ENCODE measurements at regions not wholly inside any gene's neighbourhood (a gene's known extent, or its start where the extent isn't known, plus 50 kb on each side); places are given as distances from the start of the nearest gene placed in this dataset.

DNA sequence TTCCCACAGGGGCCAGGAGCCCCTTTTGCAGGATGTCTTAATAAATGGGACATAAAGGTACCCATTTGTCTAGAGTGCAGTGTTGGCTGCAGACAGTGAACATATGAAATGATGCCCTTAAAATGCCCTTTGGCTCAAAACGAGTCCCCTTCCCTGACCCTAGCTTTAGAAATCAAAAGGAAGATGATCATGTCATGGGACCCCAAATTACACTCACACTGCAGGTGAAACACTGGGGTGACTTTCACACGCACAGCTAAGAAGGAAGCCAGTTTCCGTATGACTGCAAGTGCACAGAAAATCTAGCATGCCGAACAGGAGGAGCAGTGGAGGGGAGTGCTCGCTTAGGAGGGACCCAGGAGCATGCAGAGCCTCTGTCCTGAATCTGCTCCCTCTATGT is 154.5 kb upstream of the KLF14 start:
- no peak for ATAC-seq (ENCODE audit: insufficient number of reproducible peaks, low FRiP score, low read depth)
- peaks cover 51 to 77% of the 10 kb centered on the region in 2 donors for H3K4me1 ChIP-seq (ENCODE audit: control insufficient read depth in 1 of 2, low read depth in 2 of 2)

GRCh38 chr7:130890176-130891020 is 156.4 kb upstream of the KLF14 start:
- no peak for TF ChIP-seq CTCF (IDR thresholded peaks at IDR 0.05)
- DNase-seq (ENCODE audit: low spot score) (no peak), ATAC-seq (ENCODE audit: insufficient number of reproducible peaks, low FRiP score, low read depth) (no peak)
- no peaks in the 10 kb centered on the region for H3K27me3 ChIP-seq (replicated peaks; ENCODE audit: insufficient read depth)
- peaks cover 57 to 91% of the 10 kb centered on the region in 2 donors for H3K4me1 ChIP-seq (ENCODE audit: control insufficient read depth in 1 of 2, low read depth in 2 of 2)
- no peaks in the 10 kb centered on the region for H3K9me3 ChIP-seq
- peak overlapping the region; percentile 89 to 90 for H3K27ac ChIP-seq
- H3K36me3 ChIP-seq: peaks cover 2% of the 10 kb centered on the region
- peak overlapping the region; percentile 37 for H3K4me3 ChIP-seq

More for the DNA sequence above, 154.5 kb upstream of the KLF14 start:
- H3K9me3 ChIP-seq: no peaks in the 10 kb centered on the region
- H3K27me3 ChIP-seq (replicated peaks; ENCODE audit: insufficient read depth): no peaks in the 10 kb centered on the region
- no peak for TF ChIP-seq CTCF (IDR thresholded peaks at IDR 0.05)
- no peak for DNase-seq (ENCODE audit: low spot score)
- H3K27ac ChIP-seq: peak overlapping the region; percentile 89 to 90
- H3K36me3 ChIP-seq: peaks cover 21% of the 10 kb centered on the region
- no peak overlapping the region for H3K4me3 ChIP-seq

GRCh38 chr7:130891254-130892094 is 157.5 kb upstream of the KLF14 start:
- Histone ChIP-seq H3K4me3 (peak overlapping the region; percentile 37), H3K27me3 (replicated peaks; ENCODE audit: insufficient read depth) (no peaks in the 10 kb centered on the region), H3K27ac (peak overlapping the region; percentile 89 to 90), H3K9me3 (no peaks in the 10 kb centered on the region), H3K36me3 (peaks cover 9% of the 10 kb centered on the region), H3K4me1 (ENCODE audit: control insufficient read depth in 1 of 2, low read depth in 2 of 2) (peaks cover 53 to 84% of the 10 kb centered on the region in 2 donors)
- ATAC-seq (ENCODE audit: insufficient number of reproducible peaks, low FRiP score, low read depth): peak; percentile 80
- DNase-seq (ENCODE audit: low spot score): peak; percentile 58
- TF ChIP-seq CTCF (IDR thresholded peaks at IDR 0.05): no peak

GRCh38 chr7:130893441-130893894 is 159.5 kb upstream of the KLF14 start:
- no peak overlapping the region for H3K4me3 ChIP-seq
- ATAC-seq (ENCODE audit: insufficient number of reproducible peaks, low FRiP score, low read depth): peak; percentile 66
- no peak for TF ChIP-seq CTCF (IDR thresholded peaks at IDR 0.05)
- peaks cover 17% of the 10 kb centered on the region for H3K36me3 ChIP-seq
- DNase-seq (ENCODE audit: low spot score): no peak
- no peaks in the 10 kb centered on the region for H3K9me3 ChIP-seq
- peaks cover 39 to 79% of the 10 kb centered on the region in 2 donors for H3K4me1 ChIP-seq (ENCODE audit: control insufficient read depth in 1 of 2, low read depth in 2 of 2)
- H3K27ac ChIP-seq: peak overlapping the region; percentile 78 to 88
- H3K27me3 ChIP-seq (replicated peaks; ENCODE audit: insufficient read depth): no peaks in the 10 kb centered on the region

All from thoracic aorta (tissue), 2 donors.